NCI-H187 treated with DMSO at 0.1 percent for 48 hours (cell line): ENCODE measurements at regions not wholly inside any gene's neighbourhood (a gene's known extent, or its start where the extent isn't known, plus 50 kb on each side); places are given as distances from the start of the nearest gene placed in this dataset.
"Not testable (repeated sequence)": the region's sequence is repeated elsewhere in the genome, so short reads cannot be mapped to it uniquely, and the experiment has no call there.

Experiments
- DNase-seq: peaks from one replicate; lab custom pipeline; 2025; lab: John Stamatoyannopoulos, UW

DNA sequence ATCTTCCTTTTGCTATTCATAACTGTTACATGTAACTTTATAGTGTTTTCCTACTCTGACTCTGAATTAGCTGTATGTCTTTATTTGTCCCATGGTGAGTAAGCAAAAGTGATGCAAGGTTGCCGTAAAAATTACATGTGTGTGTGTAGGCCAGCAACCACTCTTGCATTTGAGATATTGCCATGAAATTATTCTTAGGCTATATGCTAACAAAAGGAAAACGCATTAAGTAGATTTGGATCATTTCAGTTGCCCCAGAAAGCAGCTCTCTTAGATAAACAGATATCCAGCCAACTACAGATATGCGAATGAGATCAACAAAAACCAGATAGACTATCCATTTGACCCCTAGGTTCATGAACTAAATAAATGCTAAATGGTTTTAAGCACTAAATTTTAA, 73.6 kb downstream of the CYLC2 start:
- DNase-seq = no peak

- DNase-seq = no peak
Observed at GRCh38 chr9:103078581-103078980, 83.4 kb downstream of the CYLC2 start.

GRCh38 chr9:103082494-103082893, 87.4 kb downstream of the CYLC2 start:
- DNase-seq = no peak

DNA sequence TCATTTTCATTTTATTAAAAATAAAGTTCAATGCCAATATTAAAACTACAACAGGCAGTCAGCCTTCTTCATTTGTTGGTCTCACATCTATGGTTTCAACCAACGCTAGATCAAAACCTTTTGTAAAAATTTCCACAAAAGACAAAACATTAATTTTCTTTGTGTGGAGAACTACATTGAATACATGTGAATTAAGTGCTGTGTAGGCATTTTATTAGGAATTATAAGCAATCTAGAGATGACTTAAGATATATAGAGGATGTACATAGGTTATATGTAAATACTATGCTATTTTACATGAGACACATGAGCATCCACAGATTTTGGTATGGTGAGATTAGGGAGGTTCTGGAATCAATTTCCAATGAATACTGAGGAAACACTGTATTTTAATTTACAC, 94.2 kb downstream of the CYLC2 start:
- DNase-seq = no peak

- DNase-seq = no peak
Observed at GRCh38 chr9:103104101-103104500, 109.0 kb downstream of the CYLC2 start.

- DNase-seq = no peak
Observed at GRCh38 chr9:103116246-103116645, 121.1 kb downstream of the CYLC2 start.

GRCh38 chr9:103126494-103126893, 131.4 kb downstream of the CYLC2 start:
- no peak for DNase-seq

- no peak for DNase-seq
Observed at GRCh38 chr9:103139891-103140290, 144.8 kb downstream of the CYLC2 start.

GRCh38 chr9:103152473-103152872, 157.3 kb downstream of the CYLC2 start:
- no peak for DNase-seq

DNA sequence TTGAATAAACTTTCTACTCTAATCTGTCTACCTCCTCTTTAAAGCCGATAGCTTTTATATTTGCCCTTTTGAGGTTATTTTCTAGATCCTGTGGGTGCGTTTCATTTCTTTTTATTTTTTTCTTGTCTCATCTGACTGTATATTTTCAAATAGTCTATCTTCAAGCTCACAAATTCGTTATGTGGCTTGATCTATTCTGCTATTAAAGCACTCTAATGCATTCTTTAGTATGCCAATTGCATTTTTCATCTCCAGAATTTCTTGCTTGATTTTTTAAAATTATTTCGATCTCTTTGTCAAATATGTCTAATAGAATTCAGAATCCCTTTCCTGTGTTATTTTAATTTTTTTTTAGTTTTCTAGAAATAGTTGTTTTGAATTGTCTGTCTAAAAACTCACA, 172.4 kb downstream of the CYLC2 start:
- DNase-seq = no peak

DNA sequence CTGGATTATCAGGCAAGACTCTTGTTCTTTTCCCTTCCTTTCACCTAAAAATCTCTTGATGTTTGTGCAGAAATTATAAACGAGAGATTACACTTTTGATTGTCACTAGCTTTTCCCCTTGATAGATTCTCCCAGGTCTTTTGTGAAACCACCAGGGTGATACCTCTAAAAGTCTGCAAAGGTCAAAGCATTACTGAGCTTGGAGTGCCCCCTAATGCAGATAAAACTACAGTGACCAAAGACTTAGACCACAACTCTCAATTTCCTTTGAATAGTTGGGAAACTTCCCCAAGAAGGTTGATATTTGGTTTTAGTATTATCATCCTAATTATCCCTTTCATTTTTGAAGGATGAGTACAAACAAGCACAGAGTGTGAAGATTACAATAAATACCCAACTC, 173.1 kb downstream of the CYLC2 start:
- DNase-seq = no peak

GRCh38 chr9:103169798-103170197, 174.7 kb downstream of the CYLC2 start:
- no peak for DNase-seq

DNA sequence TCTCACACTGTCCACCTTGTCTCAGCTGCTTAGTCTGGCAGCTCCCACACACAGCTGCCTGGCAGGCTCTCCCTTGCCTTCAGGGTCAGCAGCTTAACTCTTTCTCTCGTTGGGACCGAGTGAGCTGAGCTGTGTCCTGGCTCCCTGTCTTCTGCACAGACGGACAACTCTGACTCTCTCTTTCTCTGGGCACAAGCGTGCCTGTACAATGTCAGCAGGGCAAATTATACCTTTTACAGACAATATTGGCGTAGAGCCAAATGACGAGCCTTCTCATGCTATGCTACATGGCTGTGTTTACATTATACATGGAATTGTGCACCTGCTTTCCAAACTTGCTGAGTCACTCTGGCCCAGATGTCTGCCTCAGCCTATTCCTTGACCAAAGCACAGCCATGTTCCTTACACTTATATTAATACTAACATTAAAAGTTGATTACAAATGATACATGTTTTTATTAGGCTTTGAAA, 188.6 kb downstream of the CYLC2 start:
- no peak for DNase-seq

DNA sequence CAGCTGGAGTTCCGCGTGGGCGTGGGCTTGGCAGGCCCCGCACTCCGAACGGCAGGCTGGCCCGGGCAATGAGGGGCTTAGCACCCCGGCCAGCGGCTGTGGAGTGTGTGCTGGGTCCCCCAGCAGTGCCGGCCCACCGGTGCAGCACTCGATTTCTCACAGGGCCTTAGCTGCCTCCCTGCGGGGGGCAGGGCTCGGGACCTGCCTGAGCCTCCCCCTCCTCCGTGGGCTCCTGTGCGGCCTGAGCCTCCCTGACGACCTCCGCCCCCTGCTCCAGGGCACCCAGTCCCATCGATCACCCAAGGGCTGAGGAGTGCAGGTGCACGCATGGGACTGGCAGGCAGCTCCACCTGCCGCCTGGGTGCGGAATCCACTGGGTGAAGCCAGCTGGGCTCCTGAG, 191.8 kb downstream of the CYLC2 start:
- no peak for DNase-seq

- DNase-seq = no peak
Observed at GRCh38 chr9:103188781-103189350, 193.7 kb downstream of the CYLC2 start.

GRCh38 chr9:103193992-103194391, 198.9 kb downstream of the CYLC2 start:
- no peak for DNase-seq

DNA sequence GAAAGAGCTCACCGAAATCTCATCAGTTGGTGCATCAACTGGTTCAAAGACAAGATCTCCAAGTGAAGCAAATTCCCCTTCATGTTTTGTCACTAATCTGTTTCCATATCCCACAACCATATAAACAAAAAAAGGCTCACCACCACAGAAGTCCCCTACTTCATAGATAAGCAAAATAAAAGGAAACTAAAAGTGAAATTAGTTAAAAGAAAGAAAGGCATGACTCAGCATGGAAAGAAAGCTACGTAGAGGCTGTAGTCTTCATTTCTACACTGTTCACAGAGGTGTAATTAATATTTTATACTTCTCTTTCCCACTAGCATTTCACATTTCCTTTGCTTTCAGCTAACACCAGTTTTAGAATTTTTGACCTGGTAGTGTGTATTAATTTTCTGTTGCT, 208.0 kb downstream of the CYLC2 start:
- DNase-seq = no peak

- DNase-seq = not testable (repeated sequence)
Observed at GRCh38 chr9:103205881-103206585, 210.9 kb downstream of the CYLC2 start.

GRCh38 chr9:103210607-103211006, 215.5 kb downstream of the CYLC2 start:
- DNase-seq = no peak

- no peak for DNase-seq
Observed at GRCh38 chr9:103215197-103215596, 220.1 kb downstream of the CYLC2 start.

DNA sequence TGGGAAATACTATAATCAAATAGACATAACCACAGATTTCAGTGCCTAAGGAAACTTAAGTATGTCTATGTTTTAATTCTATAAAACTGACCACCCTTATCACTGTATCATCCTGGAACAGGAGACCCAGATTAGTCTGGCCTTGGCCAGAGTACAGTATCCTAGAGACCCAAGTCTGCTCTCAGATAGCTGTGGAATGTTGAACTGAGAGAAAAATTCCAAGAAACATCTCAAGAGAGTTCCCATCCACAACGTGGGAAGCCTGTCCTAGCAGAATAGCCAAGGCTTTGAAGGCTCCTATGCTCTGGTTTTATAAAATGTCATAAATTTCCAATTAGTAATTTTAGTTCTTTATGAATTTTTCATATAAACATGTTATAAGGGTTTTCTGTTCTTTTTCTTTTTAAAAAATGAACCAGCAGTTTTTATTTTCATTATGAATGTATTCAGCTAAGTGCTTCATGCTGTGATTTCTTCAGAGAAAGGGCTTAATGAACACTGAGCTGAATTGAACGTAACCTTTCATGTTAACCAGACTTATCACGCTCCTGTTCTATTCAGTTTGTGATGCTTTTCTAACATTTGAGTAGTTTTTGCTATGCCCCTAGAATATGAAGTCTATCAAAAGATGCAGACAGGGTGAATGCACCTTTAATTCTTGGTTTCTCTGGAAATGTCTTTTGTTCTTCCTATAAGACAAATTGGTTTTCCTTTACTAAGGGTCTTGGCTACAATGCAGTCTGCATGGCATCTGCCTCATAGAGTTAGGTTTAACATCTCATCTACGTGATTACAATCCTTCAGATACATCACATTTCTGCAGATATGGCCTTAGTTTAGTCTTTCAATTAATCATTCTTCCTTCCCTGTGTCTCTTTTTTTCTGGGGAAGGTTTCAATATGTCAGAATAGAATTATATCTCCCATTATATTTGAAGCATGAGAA, 230.8 kb downstream of the CYLC2 start:
- DNase-seq = no peak

- no peak for DNase-seq
Observed at GRCh38 chr9:103226647-103227013, 231.5 kb downstream of the CYLC2 start.

DNA sequence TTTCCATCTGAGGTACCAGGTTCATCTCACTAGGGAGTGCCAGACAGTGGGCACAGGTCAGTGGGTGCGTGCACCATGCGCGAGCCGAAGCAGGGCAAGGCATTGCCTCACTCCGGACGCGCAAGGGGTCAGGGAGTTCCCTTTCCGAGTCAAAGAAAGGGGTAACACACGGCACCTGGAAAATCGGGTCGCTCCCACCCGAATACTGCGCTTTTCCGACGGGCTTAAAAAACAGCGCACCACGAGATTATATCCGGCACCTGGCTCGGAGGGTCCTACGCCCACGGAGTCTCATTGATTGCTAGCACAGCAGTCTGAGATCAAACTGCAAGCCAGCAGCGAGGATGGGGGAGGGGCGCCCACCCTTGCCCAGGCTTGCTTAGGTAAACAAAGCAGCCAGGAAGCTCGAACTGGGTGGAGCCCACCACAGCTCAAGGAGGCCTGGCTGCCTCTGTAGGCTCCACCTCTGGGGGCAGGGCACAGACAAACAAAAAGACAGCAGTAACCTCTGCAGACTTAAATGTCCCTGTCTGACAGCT, 242.5 kb downstream of the CYLC2 start:
- not testable (repeated sequence) for DNase-seq
